Mesothelial cell of epicardium (in vitro differentiated cells): ENCODE measurements at regions not wholly inside any gene's neighbourhood (a gene's known extent, or its start where the extent isn't known, plus 50 kb on each side); places are given as distances from the start of the nearest gene placed in this dataset.

Experiments
- DNase-seq, 2 experiments: peaks; one replicate each; pipeline ENCODE4 v3.0.0; 2021; ENCODE audit warnings: low spot score in 2 of 2; ENCODE audit not compliant: unreplicated experiment in 2 of 2
- H3K27ac Mint-ChIP-seq: 2 replicates; pipeline ENCODE4 v1.8.0; 2021; ENCODE audit warnings: mixed read lengths
- H3K27me3 Mint-ChIP-seq: 2 replicates; pipeline ENCODE4 v1.8.0; 2021; ENCODE audit warnings: low read depth, mixed read lengths
- H3K36me3 Mint-ChIP-seq: 2 replicates; pipeline ENCODE4 v1.8.0; 2021; ENCODE audit warnings: mixed read lengths
- H3K4me1 Mint-ChIP-seq: 2 replicates; pipeline ENCODE4 v1.8.0; 2021; ENCODE audit warnings: mixed read lengths
- H3K4me3 Mint-ChIP-seq: 2 replicates; pipeline ENCODE4 v1.8.0; 2021; ENCODE audit warnings: mild to moderate bottlenecking, moderate library complexity, mixed read lengths
- H3K9me3 Mint-ChIP-seq: 2 replicates; pipeline ENCODE4 v1.8.0; 2021; ENCODE audit warnings: mixed read lengths
- TF ChIP-seq, protein P1 (sequence below): fragments of 200-600 bp; sonication (generic); IDR thresholded peaks from one replicate; pipeline ENCODE4 v1.5.0; 2021; ENCODE audit warnings: antibody characterized with exemption; ENCODE audit not compliant: unreplicated experiment

DNA sequence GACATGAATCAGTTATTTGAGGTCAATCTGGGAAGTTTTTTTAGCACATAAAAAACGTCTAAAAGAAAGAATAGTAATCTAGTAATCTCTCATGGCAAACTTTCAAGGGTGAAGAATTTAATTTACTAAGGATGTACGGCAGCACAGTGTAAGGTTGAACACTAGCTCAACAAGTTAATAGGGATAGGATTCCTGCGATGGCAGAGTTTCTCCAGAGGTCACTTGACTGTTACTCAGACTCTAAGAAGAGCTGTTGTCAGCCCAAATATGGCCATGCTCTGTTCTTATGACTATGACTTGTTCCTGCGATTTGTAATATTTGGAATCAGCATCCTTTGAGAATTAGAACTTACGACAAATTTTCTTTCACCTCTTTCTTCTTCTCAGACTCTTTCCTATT is 553.3 kb upstream of the TNP1 start:
- TF ChIP-seq, protein P1, sequence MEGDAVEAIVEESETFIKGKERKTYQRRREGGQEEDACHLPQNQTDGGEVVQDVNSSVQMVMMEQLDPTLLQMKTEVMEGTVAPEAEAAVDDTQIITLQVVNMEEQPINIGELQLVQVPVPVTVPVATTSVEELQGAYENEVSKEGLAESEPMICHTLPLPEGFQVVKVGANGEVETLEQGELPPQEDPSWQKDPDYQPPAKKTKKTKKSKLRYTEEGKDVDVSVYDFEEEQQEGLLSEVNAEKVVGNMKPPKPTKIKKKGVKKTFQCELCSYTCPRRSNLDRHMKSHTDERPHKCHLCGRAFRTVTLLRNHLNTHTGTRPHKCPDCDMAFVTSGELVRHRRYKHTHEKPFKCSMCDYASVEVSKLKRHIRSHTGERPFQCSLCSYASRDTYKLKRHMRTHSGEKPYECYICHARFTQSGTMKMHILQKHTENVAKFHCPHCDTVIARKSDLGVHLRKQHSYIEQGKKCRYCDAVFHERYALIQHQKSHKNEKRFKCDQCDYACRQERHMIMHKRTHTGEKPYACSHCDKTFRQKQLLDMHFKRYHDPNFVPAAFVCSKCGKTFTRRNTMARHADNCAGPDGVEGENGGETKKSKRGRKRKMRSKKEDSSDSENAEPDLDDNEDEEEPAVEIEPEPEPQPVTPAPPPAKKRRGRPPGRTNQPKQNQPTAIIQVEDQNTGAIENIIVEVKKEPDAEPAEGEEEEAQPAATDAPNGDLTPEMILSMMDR: no peak
- Mint-ChIP-seq H3K36me3 (peaks cover 4% of the 10 kb centered on the region), H3K27me3 (no peaks in the 10 kb centered on the region), H3K4me1 (peaks cover 36% of the 10 kb centered on the region), H3K9me3 (no peaks in the 10 kb centered on the region), H3K27ac (no peak overlapping the region), H3K4me3 (no peak overlapping the region)
- DNase-seq: no peak

DNA sequence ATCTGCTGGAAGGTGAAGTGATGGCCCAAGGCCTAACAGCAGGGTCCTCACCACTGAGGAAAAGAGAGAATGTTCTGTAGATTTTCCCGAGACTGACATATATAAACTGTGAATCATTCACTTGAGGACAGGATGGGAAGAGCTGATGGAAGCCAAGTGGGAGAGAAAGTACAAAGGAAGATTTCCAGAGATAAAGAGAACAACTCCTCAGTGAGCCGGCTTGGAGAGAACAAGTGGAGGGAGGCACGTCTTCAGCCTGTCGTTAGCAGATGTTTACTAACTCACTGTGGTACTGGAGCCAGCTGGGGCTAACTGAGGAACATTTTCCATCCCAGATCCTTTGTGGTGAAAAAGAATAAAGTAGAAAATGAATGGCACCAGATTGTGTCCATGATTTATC is 552.9 kb upstream of the TNP1 start:
- DNase-seq: no peak
- no peak overlapping the region for H3K27ac Mint-ChIP-seq
- H3K4me1 Mint-ChIP-seq: peaks cover 36% of the 10 kb centered on the region
- no peaks in the 10 kb centered on the region for H3K9me3 Mint-ChIP-seq
- H3K27me3 Mint-ChIP-seq: no peaks in the 10 kb centered on the region
- no peak overlapping the region for H3K4me3 Mint-ChIP-seq
- H3K36me3 Mint-ChIP-seq: peaks cover 2% of the 10 kb centered on the region
- TF ChIP-seq, protein P1: no peak

DNA sequence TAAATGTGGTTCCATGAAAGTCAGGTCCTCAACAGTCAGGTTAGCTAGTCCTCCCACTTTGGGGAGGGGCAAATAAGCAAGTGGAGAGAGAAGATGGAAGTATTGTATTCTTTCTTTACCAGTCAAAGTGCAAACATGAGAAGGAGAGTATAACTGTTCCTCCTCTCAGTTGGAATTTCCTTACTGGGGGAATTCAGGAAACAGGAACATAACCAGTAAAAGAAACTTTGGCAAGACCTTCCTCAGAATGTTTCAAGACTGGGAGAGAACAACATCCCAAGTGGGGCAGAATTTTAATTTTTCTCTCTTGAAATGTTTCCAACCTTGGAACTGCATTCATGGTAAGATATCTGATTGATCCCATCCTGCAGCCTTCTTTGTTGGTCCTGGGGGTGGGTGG is 552.4 kb upstream of the TNP1 start:
- H3K27me3 Mint-ChIP-seq: no peaks in the 10 kb centered on the region
- peak overlapping the region; percentile 20 for H3K27ac Mint-ChIP-seq
- TF ChIP-seq, protein P1: no peak
- H3K9me3 Mint-ChIP-seq: no peaks in the 10 kb centered on the region
- H3K4me3 Mint-ChIP-seq: no peak overlapping the region
- peaks cover 36% of the 10 kb centered on the region for H3K4me1 Mint-ChIP-seq
- no peaks in the 10 kb centered on the region for H3K36me3 Mint-ChIP-seq
- no peak for DNase-seq

DNA sequence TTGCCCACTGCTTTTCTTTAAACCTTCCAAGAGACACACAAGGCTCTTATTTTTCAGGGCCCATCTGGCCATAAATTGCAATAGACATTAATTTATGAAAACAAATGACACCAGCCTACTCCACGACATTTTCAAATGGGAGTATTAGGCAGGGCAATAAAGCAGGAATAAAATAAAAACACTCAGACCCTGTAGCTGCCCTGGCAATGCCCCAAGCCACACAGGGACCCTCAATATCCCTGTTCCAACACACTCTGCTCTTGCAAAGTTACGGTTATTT is 550.8 kb upstream of the TNP1 start:
- no peaks in the 10 kb centered on the region for H3K9me3 Mint-ChIP-seq
- no peaks in the 10 kb centered on the region for H3K36me3 Mint-ChIP-seq
- H3K4me1 Mint-ChIP-seq: peaks cover 38% of the 10 kb centered on the region
- TF ChIP-seq, protein P1: no peak
- no peak for DNase-seq
- H3K4me3 Mint-ChIP-seq: no peak overlapping the region
- H3K27ac Mint-ChIP-seq: no peak overlapping the region
- no peaks in the 10 kb centered on the region for H3K27me3 Mint-ChIP-seq

DNA sequence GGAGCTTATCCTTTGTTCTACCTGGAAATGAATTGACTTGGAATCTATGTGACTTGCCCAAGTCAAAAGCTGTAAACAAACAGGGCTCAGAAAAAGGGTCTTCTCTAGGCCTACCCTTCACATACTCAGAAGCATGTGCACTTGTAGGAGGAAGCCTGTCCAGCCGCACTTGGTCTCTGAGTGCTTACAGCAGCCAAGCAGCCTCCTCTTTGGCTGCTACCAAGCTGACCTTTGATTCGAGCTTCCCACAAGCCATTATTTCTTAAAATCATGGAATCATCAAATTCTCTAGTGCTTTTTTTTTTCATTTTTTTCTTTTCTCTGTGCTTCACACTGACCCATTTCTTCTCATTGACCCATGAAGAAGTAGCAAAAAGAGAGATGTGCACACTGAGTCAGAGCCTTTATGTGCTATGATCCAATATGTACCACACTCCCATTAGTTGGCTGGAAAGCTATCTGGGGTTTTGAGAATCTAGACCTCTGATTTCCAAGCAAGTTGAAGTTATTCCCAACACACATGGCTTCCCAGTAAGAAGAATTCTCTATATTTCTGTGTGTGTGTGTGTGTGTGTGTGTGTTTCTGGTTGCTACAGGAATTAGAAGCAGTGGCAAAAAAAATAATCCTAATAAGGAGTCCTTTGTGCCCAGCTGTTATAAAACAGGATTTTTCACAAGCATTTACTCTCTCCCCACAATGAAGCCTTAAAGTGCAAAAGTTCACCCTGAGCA is 550.3 kb upstream of the TNP1 start:
- TF ChIP-seq, protein P1: no peak
- no peaks in the 10 kb centered on the region for H3K9me3 Mint-ChIP-seq
- H3K4me1 Mint-ChIP-seq: peaks cover 38% of the 10 kb centered on the region
- H3K4me3 Mint-ChIP-seq: no peak overlapping the region
- peak overlapping the region; percentile 22 for H3K27ac Mint-ChIP-seq
- no peaks in the 10 kb centered on the region for H3K27me3 Mint-ChIP-seq
- DNase-seq: no peak
- no peaks in the 10 kb centered on the region for H3K36me3 Mint-ChIP-seq

DNA sequence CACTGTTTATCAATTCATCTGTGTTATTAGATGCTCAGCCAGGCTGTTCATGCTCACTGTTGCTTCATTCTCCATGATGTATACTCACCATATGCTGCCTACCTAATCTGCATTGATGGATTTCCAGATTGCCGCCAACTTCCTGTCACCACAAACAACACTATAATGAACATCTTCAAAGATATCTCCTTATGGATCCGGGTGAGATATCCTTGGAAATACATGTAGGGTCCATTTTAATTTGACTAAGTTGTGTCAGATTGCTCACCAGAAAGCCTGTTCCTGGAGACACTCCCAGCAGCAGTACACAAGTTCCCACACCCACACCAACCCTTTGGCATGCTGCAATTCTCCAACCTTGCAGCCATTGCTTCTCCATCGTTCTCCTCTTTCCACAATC is 547.5 kb upstream of the TNP1 start:
- Mint-ChIP-seq H3K27ac (no peak overlapping the region), H3K4me1 (peaks cover 51% of the 10 kb centered on the region), H3K9me3 (no peaks in the 10 kb centered on the region), H3K36me3 (no peaks in the 10 kb centered on the region), H3K4me3 (no peak overlapping the region), H3K27me3 (no peaks in the 10 kb centered on the region)
- TF ChIP-seq, protein P1: no peak
- DNase-seq: no peak
